DOHH2 (cell line): ENCODE measurements at regions not wholly inside any gene's neighbourhood (a gene's known extent, or its start where the extent isn't known, plus 50 kb on each side); places are given as distances from the start of the nearest gene placed in this dataset.

Source experiments
- H3F3A ChIP-seq: fragments of 200-600 bp; sonication (generic), shearing (Covaris generic); 2 replicates; pipeline ENCODE4 v1.6.0; 2016; ENCODE audit warnings: antibody characterized with exemption, mild to moderate bottlenecking; ENCODE audit not compliant: control insufficient read depth, insufficient read depth
- H3K27ac ChIP-seq: fragments of 200-600 bp; sonication (generic); 2 replicates; pipeline ENCODE4 v1.5.1; 2014; ENCODE audit warnings: low read depth, mild to moderate bottlenecking, low read length, moderate library complexity
- H3K27me3 ChIP-seq: fragments of 200-600 bp; sonication (generic); 2 replicates; pipeline ENCODE4 v1.6.1; 2014; ENCODE audit warnings: mild to moderate bottlenecking, low read length, mixed read lengths; ENCODE audit not compliant: control insufficient read depth
- H3K36me3 ChIP-seq: fragments of 200-600 bp; sonication (generic); 2 replicates; pipeline ENCODE4 v1.6.1; 2014; ENCODE audit warnings: mild to moderate bottlenecking, low read length, moderate library complexity, mixed read lengths; ENCODE audit not compliant: control insufficient read depth
- H3K4me1 ChIP-seq: fragments of 200-600 bp; sonication (generic); 2 replicates; pipeline ENCODE4 v1.6.1; 2014; ENCODE audit warnings: mild to moderate bottlenecking, low read length, mixed read lengths; ENCODE audit not compliant: control insufficient read depth
- H3K4me2 ChIP-seq: fragments of 200-600 bp; sonication (generic); 2 replicates; pipeline ENCODE4 v1.6.0; 2014; ENCODE audit warnings: mild to moderate bottlenecking, low read length, moderate library complexity
- H3K4me3 ChIP-seq: fragments of 200-600 bp; sonication (generic); 2 replicates; pipeline ENCODE4 v1.5.1; 2014; ENCODE audit warnings: mild to moderate bottlenecking, low read length, mixed read lengths
- H3K79me2 ChIP-seq: fragments of 200-600 bp; sonication (generic); 2 replicates; pipeline ENCODE4 v1.6.1; 2014; ENCODE audit warnings: mild to moderate bottlenecking, low read length, mixed read lengths; ENCODE audit not compliant: control insufficient read depth
- H3K9me2 ChIP-seq: fragments of 200-600 bp; sonication (generic); replicated peaks from 2 replicates; pipeline ENCODE4 v1.6.1; 2014; ENCODE audit warnings: mild to moderate bottlenecking, low read length, mixed read lengths; ENCODE audit not compliant: control insufficient read depth
- H3K9me3 ChIP-seq: fragments of 200-600 bp; sonication (generic); 2 replicates; pipeline ENCODE4 v1.6.1; 2014; ENCODE audit warnings: antibody characterized with exemption, low read length, mixed read lengths; ENCODE audit not compliant: control insufficient read depth, insufficient read depth
- H4K20me1 ChIP-seq: fragments of 200-600 bp; sonication (generic); 2 replicates; pipeline ENCODE4 v1.6.0; 2014; ENCODE audit warnings: low read depth, mild to moderate bottlenecking, antibody characterized with exemption, low read length, moderate library complexity; ENCODE audit not compliant: control insufficient read depth, insufficient read depth
- CTCF ChIP-seq: fragments of 200-600 bp; sonication (generic); IDR thresholded peaks from one replicate; pipeline ENCODE4 v1.5.1; 2014; ENCODE audit warnings: antibody characterized with exemption, mild to moderate bottlenecking, low read depth, low read length; ENCODE audit not compliant: poor library complexity, severe bottlenecking
- EZH2phosphoT487 ChIP-seq: fragments of 200-600 bp; sonication (generic); IDR thresholded peaks from 2 replicates; pipeline ENCODE4 v1.6.1; 2017; ENCODE audit warnings: borderline replicate concordance, mild to moderate bottlenecking, antibody characterized with exemption, low read length, moderate library complexity, mixed read lengths

DNA sequence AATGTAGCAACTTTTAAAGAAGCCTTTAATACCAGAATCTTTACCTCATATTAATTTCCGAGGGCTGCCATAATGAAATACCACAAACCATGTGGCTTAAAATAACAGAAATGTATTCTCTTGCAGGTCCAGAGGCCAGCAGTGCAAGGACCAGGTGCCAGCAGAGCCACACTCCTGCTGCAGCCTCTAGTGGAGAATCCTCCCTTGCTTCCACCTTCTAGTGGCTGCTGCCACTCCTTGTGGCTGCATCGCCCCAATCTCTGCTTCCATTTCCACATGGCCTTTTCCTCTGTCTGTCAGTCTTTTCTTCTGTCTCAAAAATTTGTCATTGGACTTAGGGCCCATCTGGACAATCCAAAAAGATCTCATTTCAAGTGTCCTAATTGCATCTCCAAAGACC is 401.5 kb downstream of the EFNA5 start:
- Histone ChIP-seq H3K4me1 (peaks cover 3% of the 10 kb centered on the region), H3K4me3 (no peak overlapping the region), H3K36me3 (no peaks in the 10 kb centered on the region), H4K20me1 (no peaks in the 10 kb centered on the region), H3F3A (no peaks in the 10 kb centered on the region), H3K27ac (no peak overlapping the region), H3K4me2 (no peak overlapping the region), H3K27me3 (peaks cover 16% of the 10 kb centered on the region), H3K9me2 (no peaks in the 10 kb centered on the region), H3K9me3 (no peaks in the 10 kb centered on the region), H3K79me2 (no peaks in the 10 kb centered on the region)
- no peak for TF ChIP-seq EZH2phosphoT487

GRCh38 chr5:107268241-107268640 is 402.5 kb downstream of the EFNA5 start:
- Histone ChIP-seq H3K79me2 (no peaks in the 10 kb centered on the region), H3F3A (no peaks in the 10 kb centered on the region), H3K27me3 (peaks cover 19% of the 10 kb centered on the region), H3K9me3 (no peaks in the 10 kb centered on the region), H4K20me1 (no peaks in the 10 kb centered on the region), H3K27ac (no peak overlapping the region), H3K4me2 (no peak overlapping the region), H3K4me1 (peaks cover 14% of the 10 kb centered on the region), H3K36me3 (no peaks in the 10 kb centered on the region), H3K9me2 (no peaks in the 10 kb centered on the region), H3K4me3 (no peak overlapping the region)
- TF ChIP-seq CTCF (no peak), EZH2phosphoT487 (no peak)

DNA sequence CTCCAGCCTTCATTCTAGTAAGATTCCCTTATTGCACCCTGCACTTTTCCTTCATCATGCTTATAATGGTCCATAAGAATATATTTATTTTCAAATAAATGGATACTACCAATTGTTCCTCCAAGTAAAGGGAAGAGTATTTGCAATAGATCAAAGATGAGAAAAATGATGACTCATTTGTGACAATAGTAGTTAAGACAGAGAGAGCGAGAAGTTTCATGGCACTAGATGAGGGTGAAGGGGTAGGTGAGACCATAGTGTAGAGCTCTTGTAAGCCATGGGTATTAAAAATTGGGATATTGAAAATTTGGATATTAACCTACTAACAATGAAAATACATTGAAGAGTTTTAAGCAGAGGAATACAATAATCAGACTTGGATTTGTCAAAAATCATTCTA is 404.6 kb downstream of the EFNA5 start:
- Histone ChIP-seq H3K9me3 (peaks cover 6% of the 10 kb centered on the region), H3K27me3 (peaks cover 22% of the 10 kb centered on the region), H4K20me1 (no peaks in the 10 kb centered on the region), H3K4me3 (no peak overlapping the region), H3K4me2 (no peak overlapping the region), H3K79me2 (no peaks in the 10 kb centered on the region), H3K36me3 (no peaks in the 10 kb centered on the region), H3K9me2 (no peaks in the 10 kb centered on the region), H3F3A (no peaks in the 10 kb centered on the region), H3K27ac (no peak overlapping the region), H3K4me1 (peaks cover 16% of the 10 kb centered on the region)
- TF ChIP-seq CTCF (no peak), EZH2phosphoT487 (no peak)

DNA sequence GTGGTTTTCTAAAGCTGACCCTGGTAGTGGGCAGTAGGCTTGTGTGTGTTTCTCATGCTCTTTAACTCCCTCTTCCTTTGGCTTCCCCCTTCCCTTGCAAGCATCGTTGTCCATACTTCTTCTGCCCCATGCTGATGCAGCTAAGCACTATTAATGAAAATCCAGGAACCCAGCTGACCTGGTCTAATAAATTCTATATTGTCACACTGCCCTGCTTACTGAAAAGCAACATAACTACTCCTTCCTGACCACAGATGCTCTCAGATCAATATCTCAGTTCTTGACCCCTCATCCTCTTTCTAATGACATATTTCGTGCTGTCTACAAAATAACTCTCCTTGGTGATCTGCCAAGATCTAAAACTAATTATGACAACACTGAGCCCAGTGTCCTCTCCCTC is 405.5 kb downstream of the EFNA5 start:
- TF ChIP-seq CTCF (no peak), EZH2phosphoT487 (no peak)
- H3K36me3 ChIP-seq, result no peaks in the 10 kb centered on the region
- H3K4me2 ChIP-seq, result no peak overlapping the region
- peaks cover 6% of the 10 kb centered on the region for H3K9me3 ChIP-seq
- H4K20me1 ChIP-seq, result no peaks in the 10 kb centered on the region
- H3K9me2 ChIP-seq, result no peaks in the 10 kb centered on the region
- H3K27ac ChIP-seq, result no peak overlapping the region
- H3K79me2 ChIP-seq, result no peaks in the 10 kb centered on the region
- peaks cover 22% of the 10 kb centered on the region for H3K27me3 ChIP-seq
- no peak overlapping the region for H3K4me3 ChIP-seq
- peaks cover 16% of the 10 kb centered on the region for H3K4me1 ChIP-seq
- no peaks in the 10 kb centered on the region for H3F3A ChIP-seq
